Karpas-422 (cell line): ENCODE measurements at regions not wholly inside any gene's neighbourhood (a gene's known extent, or its start where the extent isn't known, plus 50 kb on each side); places are given as distances from the start of the nearest gene placed in this dataset.

Experiments
- DNase-seq: peaks from one replicate; pipeline ENCODE4 v3.0.0-alpha.2; 2015
- H2AFZ ChIP-seq: fragments of 200-600 bp; sonication (generic); 2 replicates; pipeline ENCODE4 v1.6.1; 2014; ENCODE audit warnings: antibody characterized with exemption, low read length, mixed read lengths
- H3K27ac ChIP-seq: fragments of 200-600 bp; sonication (generic); 2 replicates; pipeline ENCODE4 v1.5.1; 2014; ENCODE audit warnings: mild to moderate bottlenecking, low read length, moderate library complexity
- H3K27me3 ChIP-seq: fragments of 200-600 bp; sonication (generic); 2 replicates; pipeline ENCODE4 v1.6.1; 2014; ENCODE audit warnings: low read length, mixed read lengths
- H3K36me3 ChIP-seq: fragments of 200-600 bp; sonication (generic); 2 replicates; pipeline ENCODE4 v1.6.1; 2014; ENCODE audit warnings: low read length, mixed read lengths; ENCODE audit not compliant: insufficient read depth
- H3K4me1 ChIP-seq: fragments of 200-600 bp; sonication (generic); 2 replicates; pipeline ENCODE4 v1.6.1; 2014; ENCODE audit warnings: mild to moderate bottlenecking, low read length, mixed read lengths
- H3K4me2 ChIP-seq: fragments of 200-600 bp; sonication (generic); 2 replicates; pipeline ENCODE4 v1.6.1; 2014; ENCODE audit warnings: low read length, low read depth, mild to moderate bottlenecking; ENCODE audit not compliant: poor library complexity, severe bottlenecking
- H3K4me3 ChIP-seq: fragments of 200-600 bp; sonication (generic); 2 replicates; pipeline ENCODE4 v1.5.1; 2014; ENCODE audit warnings: mild to moderate bottlenecking, antibody characterized with exemption, low read length, mixed read lengths
- H3K79me2 ChIP-seq: fragments of 200-600 bp; sonication (generic); 2 replicates; pipeline ENCODE4 v1.6.1; 2014; ENCODE audit warnings: mild to moderate bottlenecking, low read length, mixed read lengths
- H3K9ac ChIP-seq: fragments of 200-600 bp; sonication (generic); 2 replicates; pipeline ENCODE4 v1.6.0; 2014; ENCODE audit warnings: low read length
- H3K9me2 ChIP-seq: fragments of 200-600 bp; sonication (generic), shearing (Covaris generic); replicated peaks from 2 replicates; pipeline ENCODE4 v1.6.0; 2014; ENCODE audit warnings: mild to moderate bottlenecking, low read length, moderate library complexity; ENCODE audit not compliant: insufficient read depth
- H3K9me3 ChIP-seq: fragments of 300-700, 200-600 bp; sonication (generic); 2 replicates; pipeline ENCODE4 v1.6.1; 2014; ENCODE audit warnings: low read length, mixed read lengths
- H4K20me1 ChIP-seq: fragments of 200-600 bp; sonication (generic); 2 replicates; pipeline ENCODE4 v1.6.1; 2014; ENCODE audit warnings: mild to moderate bottlenecking, antibody characterized with exemption, low read length, low read depth; ENCODE audit not compliant: insufficient read depth

- no peaks in the 10 kb centered on the region for H3K36me3 ChIP-seq
- peaks cover 2% of the 10 kb centered on the region; the same call in 1 of the 2 replicates for H3K27me3 ChIP-seq
- H2AFZ ChIP-seq, result no peak overlapping the region
- H3K27ac ChIP-seq, result no peak overlapping the region
- H4K20me1 ChIP-seq, result no peaks in the 10 kb centered on the region
- no peaks in the 10 kb centered on the region for H3K79me2 ChIP-seq
- no peak overlapping the region for H3K9ac ChIP-seq
- no peak overlapping the region for H3K4me2 ChIP-seq
- H3K9me3 ChIP-seq, result no peaks in the 10 kb centered on the region
- no peaks in the 10 kb centered on the region for H3K4me1 ChIP-seq
- H3K4me3 ChIP-seq, result no peak overlapping the region
- DNase-seq, result no peak
- H3K9me2 ChIP-seq, result no peaks in the 10 kb centered on the region
These were observed 115.9 kb upstream of the CDH13 start for GRCh38 chr16:82510789-82511305.

- no peaks in the 10 kb centered on the region for H3K4me1 ChIP-seq
- no peak for DNase-seq
- no peaks in the 10 kb centered on the region for H3K36me3 ChIP-seq
- H3K27ac ChIP-seq, result no peak overlapping the region
- no peak overlapping the region for H3K4me2 ChIP-seq
- H3K27me3 ChIP-seq, result peaks cover 2% of the 10 kb centered on the region; the same call in 1 of the 2 replicates
- no peak overlapping the region for H3K9ac ChIP-seq
- no peaks in the 10 kb centered on the region for H3K9me3 ChIP-seq
- no peak overlapping the region for H2AFZ ChIP-seq
- H3K9me2 ChIP-seq, result no peaks in the 10 kb centered on the region
- no peaks in the 10 kb centered on the region for H3K79me2 ChIP-seq
- H4K20me1 ChIP-seq, result no peaks in the 10 kb centered on the region
- no peak overlapping the region for H3K4me3 ChIP-seq
These were observed 116.9 kb upstream of the CDH13 start for GRCh38 chr16:82509691-82510430.

GRCh38 chr16:82506692-82507670 lies 119.8 kb upstream of the CDH13 start:
- H3K36me3 ChIP-seq, result no peaks in the 10 kb centered on the region
- H4K20me1 ChIP-seq, result no peaks in the 10 kb centered on the region
- peaks cover 2% of the 10 kb centered on the region; the same call in 1 of the 2 replicates for H3K27me3 ChIP-seq
- no peak overlapping the region for H2AFZ ChIP-seq
- H3K27ac ChIP-seq, result no peak overlapping the region
- H3K79me2 ChIP-seq, result no peaks in the 10 kb centered on the region
- no peak overlapping the region for H3K4me3 ChIP-seq
- H3K9me2 ChIP-seq, result no peaks in the 10 kb centered on the region
- no peaks in the 10 kb centered on the region for H3K9me3 ChIP-seq
- DNase-seq, result no peak
- H3K4me1 ChIP-seq, result no peaks in the 10 kb centered on the region
- H3K9ac ChIP-seq, result no peak overlapping the region
- H3K4me2 ChIP-seq, result no peak overlapping the region

- Histone ChIP-seq H3K27ac (no peak overlapping the region), H3K4me2 (no peak overlapping the region), H3K36me3 (no peaks in the 10 kb centered on the region), H3K27me3 (peaks cover 2% of the 10 kb centered on the region; the same call in 1 of the 2 replicates), H3K4me3 (no peak overlapping the region), H3K4me1 (no peaks in the 10 kb centered on the region), H3K9me3 (no peaks in the 10 kb centered on the region), H3K9ac (no peak overlapping the region), H3K9me2 (no peaks in the 10 kb centered on the region), H4K20me1 (no peaks in the 10 kb centered on the region), H3K79me2 (no peaks in the 10 kb centered on the region), H2AFZ (no peak overlapping the region)
- no peak for DNase-seq
These were observed 121.9 kb upstream of the CDH13 start for GRCh38 chr16:82504836-82505235.

GRCh38 chr16:82499302-82499701 lies 127.5 kb upstream of the CDH13 start:
- Histone ChIP-seq H3K4me2 (no peak overlapping the region), H3K9me3 (no peaks in the 10 kb centered on the region), H3K79me2 (no peaks in the 10 kb centered on the region), H3K36me3 (no peaks in the 10 kb centered on the region), H3K4me3 (no peak overlapping the region), H3K9ac (no peak overlapping the region), H2AFZ (no peak overlapping the region), H3K27ac (no peak overlapping the region), H3K27me3 (no peaks in the 10 kb centered on the region), H3K4me1 (no peaks in the 10 kb centered on the region), H4K20me1 (no peaks in the 10 kb centered on the region), H3K9me2 (no peaks in the 10 kb centered on the region)
- no peak for DNase-seq

GRCh38 chr16:82497139-82497538 lies 129.6 kb upstream of the CDH13 start:
- Histone ChIP-seq H3K9me2 (no peaks in the 10 kb centered on the region), H3K27me3 (no peaks in the 10 kb centered on the region), H3K9me3 (no peaks in the 10 kb centered on the region), H3K9ac (no peak overlapping the region), H4K20me1 (no peaks in the 10 kb centered on the region), H3K4me3 (no peak overlapping the region), H3K36me3 (no peaks in the 10 kb centered on the region), H3K4me2 (no peak overlapping the region), H3K79me2 (no peaks in the 10 kb centered on the region), H3K27ac (no peak overlapping the region), H2AFZ (no peak overlapping the region), H3K4me1 (no peaks in the 10 kb centered on the region)
- DNase-seq, result no peak

- Histone ChIP-seq H2AFZ (no peak overlapping the region), H3K9me2 (no peaks in the 10 kb centered on the region), H3K9ac (no peak overlapping the region), H3K36me3 (no peaks in the 10 kb centered on the region), H3K27ac (no peak overlapping the region), H3K27me3 (no peaks in the 10 kb centered on the region), H3K4me3 (no peak overlapping the region), H3K4me1 (no peaks in the 10 kb centered on the region), H4K20me1 (no peaks in the 10 kb centered on the region), H3K4me2 (no peak overlapping the region), H3K9me3 (no peaks in the 10 kb centered on the region), H3K79me2 (no peaks in the 10 kb centered on the region)
- DNase-seq, result no peak
These were observed 138.3 kb upstream of the CDH13 start for GRCh38 chr16:82488460-82488859.

GRCh38 chr16:82481455-82481854 lies 145.3 kb upstream of the CDH13 start:
- no peak overlapping the region for H3K9ac ChIP-seq

More at GRCh38 chr16:82481455-82481854, 145.3 kb upstream of the CDH13 start:
- DNase-seq, result no peak
- no peak overlapping the region for H2AFZ ChIP-seq
- no peaks in the 10 kb centered on the region for H3K9me2 ChIP-seq
- H3K4me2 ChIP-seq, result no peak overlapping the region
- no peaks in the 10 kb centered on the region for H3K79me2 ChIP-seq
- H3K9me3 ChIP-seq, result no peaks in the 10 kb centered on the region
- H4K20me1 ChIP-seq, result no peaks in the 10 kb centered on the region
- no peak overlapping the region for H3K4me3 ChIP-seq
- H3K27ac ChIP-seq, result no peak overlapping the region
- H3K4me1 ChIP-seq, result no peaks in the 10 kb centered on the region
- H3K36me3 ChIP-seq, result no peaks in the 10 kb centered on the region
- H3K27me3 ChIP-seq, result no peaks in the 10 kb centered on the region
